Putamen (tissue), 1 donor: ENCODE measurements at regions not wholly inside any gene's neighbourhood (a gene's known extent, or its start where the extent isn't known, plus 50 kb on each side); places are given as distances from the start of the nearest gene placed in this dataset.

ENCODE experiments used
- DNase-seq: peaks from one replicate; pipeline ENCODE4 v3.0.0-alpha.2; 2016; ENCODE audit warnings: low spot score

DNA sequence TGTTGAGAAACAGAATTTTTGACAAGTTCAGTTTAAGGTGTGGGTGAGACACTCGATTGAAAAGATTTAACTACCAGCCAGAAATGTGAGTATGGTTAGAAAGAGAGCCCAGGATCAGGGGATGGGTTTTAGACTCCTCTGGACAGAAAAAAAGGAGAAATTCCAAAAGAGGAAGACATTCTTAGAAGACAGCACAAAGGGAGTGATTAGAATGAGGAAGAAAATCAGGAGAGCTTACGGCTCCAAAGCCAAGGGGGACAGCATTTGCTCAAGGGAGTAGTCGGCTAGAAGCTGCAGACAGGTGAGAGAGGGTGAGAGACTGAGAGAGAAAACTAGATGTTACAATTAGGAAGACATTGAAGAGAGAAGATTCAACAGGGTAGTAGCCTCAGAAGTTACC, 166.1 kb downstream of the ADAMTS15 start:
- no peak for DNase-seq

DNA sequence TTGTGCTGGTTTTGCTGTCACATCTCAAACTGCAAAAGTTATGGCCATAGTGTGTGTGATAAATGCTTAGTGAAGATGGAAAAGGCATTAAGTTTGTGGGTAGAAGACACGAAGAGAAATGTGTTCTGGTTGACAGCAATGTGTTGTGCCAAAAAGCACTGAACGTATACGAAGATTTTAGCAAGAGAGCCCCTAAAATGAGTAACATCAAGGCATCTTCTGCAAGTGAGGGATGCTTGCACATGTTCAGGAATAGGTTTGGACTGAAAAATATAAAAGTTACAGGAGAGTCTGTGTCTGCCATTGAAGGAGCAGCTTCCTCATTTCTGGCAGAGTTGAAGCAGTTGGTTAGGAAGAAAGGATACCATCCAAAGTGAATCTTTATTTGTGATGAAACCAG, 167.1 kb downstream of the ADAMTS15 start:
- DNase-seq: no peak

DNA sequence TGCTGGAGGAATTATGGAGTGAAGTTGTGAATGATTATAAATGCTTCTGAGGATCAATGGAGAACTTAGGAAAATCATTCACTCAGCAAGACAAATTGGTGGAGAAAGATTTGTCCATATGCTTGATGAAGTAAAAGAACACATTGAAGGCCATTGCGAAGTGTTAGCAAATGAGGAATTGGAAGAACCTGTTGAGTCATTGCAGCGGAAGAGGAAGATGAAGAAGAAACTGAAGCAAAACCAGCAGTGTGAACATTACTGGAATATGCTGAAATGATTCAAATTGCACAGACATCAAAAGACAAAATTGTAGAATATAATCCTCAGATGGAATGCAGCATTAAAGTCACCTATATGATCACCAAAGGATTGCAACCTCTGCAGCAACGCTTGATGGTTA, 168.1 kb downstream of the ADAMTS15 start:
- DNase-seq: no peak

- DNase-seq: no peak
Observed at GRCh38 chr11:130617001-130617400, 168.6 kb downstream of the ADAMTS15 start.

DNA sequence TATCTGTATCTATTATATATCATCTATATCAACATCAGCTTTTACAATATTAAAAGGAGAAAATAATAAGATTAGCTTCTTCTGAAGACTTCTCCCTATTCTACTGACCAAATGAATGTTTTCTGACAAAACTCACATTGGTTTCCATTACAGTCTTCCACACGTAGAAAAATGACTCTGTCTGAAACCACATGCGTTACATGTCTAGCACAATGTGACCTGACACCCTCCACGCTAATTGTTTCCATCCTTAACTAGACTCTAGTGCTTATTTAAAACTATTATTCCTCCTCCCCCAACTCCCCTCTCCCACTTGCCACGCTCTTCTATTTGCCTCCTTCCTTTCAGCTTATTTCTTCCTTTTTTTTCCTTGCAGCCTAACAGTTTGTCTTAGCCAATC, 172.1 kb downstream of the ADAMTS15 start:
- no peak for DNase-seq

DNA sequence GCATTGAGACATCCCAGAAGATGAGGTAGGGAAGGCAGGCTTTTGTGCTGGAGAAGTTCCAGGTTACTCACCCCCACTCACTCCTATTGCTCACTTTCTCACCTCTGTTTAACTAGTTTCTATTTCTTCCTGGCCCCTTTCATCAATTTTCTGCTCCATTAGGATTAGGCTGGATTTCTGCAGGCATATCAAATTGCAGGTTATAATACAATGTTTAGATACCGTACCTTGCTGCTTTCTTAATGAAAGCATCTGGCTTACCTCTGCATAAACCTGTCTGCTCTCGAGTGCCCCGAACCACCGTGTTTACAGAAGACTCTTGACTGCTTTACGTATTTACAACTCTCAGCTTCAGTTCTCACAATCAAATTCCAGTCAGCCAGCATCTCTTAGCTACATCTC, 173.7 kb downstream of the ADAMTS15 start:
- DNase-seq: no peak

DNA sequence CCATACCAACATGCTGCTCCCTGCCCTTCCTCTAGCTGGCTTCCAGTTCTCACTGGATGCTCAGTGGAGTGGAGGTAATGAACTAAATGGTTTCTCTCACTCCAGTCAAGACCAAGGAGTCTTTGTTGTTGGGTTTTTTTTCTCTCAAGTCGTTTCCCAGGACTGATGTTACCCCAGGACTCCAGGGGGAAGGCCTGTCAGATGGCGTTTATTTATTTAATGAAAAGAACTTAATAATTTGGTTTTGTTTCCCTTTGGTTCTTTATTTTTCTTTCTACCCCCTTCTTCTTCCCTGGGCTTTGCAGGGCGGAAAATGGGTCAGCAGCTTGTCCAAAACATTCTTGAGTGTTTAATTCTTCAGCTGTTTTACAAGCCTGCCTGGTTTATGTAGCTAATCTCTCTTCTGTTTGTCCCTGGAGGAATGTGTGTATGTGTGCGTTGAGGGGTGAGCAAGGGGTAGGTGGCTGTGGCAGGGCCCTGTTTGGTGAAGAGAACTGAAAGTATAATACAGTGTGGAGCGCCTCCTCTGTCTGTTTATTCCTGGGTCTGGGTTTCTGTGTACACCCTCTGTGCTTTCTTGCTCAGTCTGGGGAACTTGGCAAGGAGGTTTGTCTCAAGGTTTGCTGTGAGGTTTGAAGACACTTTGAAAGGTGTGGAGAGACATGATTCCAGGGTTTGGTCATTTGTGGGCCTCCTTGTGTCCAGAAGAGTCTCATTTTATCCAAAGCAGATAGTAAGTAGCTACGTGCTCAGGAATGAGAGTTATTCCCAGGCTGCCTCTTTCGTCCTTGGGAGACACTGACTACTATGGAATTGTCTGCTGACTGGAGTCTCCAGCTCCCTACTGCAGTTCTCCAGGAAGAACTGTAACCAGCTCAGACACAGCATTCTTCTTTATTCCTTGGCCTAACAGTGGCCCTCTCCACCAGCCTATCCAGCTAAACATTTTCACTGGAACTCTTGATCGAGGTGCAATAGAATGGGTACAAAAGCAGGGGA, 175.5 kb downstream of the ADAMTS15 start:
- no peak for DNase-seq

DNA sequence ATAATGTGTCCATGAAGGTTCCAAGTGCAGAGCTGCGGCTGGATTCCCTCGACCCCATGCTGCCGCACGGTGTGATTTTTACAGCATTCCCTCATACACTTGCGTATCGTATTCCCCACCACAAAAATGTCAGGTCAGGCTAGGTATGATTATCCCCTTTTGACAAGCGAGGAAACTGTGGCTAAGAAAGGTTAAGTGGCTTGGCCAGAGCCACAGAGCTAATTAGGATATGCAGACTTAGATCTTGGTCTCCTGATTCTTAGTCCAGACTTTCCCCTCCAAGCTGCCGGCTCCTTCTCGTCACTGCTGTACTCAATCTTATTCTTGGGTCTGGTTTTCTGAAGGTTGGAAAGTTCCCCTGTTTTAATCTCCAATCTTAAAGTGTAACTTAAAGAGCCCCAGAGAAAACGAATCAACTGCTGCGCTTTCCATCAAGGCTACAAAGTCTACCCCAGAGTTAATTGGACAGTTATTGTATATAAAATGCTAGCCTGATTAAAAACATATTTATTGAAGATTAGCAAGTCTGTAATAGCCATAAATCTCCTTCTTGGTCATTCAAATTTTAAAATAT, 176.6 kb downstream of the ADAMTS15 start:
- no peak for DNase-seq

DNA sequence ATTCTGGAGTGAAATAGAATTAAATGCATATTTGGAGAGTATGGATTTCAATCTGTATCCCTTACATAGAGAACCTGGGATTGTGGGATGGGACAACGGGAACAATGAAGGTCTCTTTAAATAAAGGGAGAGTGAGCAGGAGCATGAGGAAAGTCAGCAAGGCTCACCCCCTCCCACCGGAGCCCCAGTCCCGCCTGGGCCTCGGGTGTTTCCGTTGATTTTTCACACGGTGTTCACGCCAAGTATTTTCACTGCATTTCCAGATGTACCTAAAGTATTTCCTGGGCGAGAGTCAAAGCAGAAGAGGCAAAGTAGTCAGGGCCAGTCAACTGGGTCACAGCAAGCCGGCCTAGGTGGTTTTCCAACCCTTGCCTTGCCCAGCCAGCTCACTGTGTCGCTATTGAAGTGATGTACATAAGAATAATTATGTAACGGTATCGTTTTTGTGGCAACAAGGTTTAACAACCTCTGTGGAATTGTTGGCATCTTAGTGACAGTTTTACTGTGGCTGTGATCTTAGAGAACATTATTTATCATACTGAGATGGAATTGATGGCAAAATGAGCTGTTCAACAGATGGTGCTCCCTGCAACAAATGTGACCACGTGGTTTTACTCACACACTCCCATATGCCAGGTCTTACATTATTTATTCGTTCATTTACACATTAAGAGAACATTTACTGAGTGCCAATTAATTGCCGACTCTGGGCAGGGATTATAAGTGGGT, 177.3 kb downstream of the ADAMTS15 start:
- DNase-seq: no peak

- DNase-seq: no peak
Observed at GRCh38 chr11:130629039-130629438, 180.6 kb downstream of the ADAMTS15 start.

GRCh38 chr11:130631119-130631518, 182.7 kb downstream of the ADAMTS15 start:
- DNase-seq: no peak

DNA sequence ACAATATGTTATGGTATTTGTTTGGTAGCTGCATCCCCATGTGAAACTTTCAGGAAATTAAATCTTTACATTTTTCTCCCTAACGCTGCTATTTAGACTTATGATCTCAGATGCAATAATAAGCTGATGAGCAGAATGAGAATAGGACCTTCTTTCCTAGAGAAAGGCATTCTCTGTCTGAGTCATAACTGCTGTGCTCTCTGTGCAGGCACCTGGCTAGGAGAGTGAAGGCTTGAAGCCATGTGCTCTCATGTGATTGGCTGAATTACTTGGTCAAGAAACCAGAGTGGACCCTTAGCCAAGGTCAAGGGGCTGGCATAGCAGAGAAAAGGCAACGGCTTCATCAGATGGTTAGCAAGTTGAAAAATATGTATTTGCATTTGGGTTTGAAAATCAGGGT, 185.0 kb downstream of the ADAMTS15 start:
- DNase-seq: no peak

GRCh38 chr11:130634186-130634585, 185.7 kb downstream of the ADAMTS15 start:
- no peak for DNase-seq

- DNase-seq: no peak
Observed at GRCh38 chr11:130634961-130635473, 186.6 kb downstream of the ADAMTS15 start.

DNA sequence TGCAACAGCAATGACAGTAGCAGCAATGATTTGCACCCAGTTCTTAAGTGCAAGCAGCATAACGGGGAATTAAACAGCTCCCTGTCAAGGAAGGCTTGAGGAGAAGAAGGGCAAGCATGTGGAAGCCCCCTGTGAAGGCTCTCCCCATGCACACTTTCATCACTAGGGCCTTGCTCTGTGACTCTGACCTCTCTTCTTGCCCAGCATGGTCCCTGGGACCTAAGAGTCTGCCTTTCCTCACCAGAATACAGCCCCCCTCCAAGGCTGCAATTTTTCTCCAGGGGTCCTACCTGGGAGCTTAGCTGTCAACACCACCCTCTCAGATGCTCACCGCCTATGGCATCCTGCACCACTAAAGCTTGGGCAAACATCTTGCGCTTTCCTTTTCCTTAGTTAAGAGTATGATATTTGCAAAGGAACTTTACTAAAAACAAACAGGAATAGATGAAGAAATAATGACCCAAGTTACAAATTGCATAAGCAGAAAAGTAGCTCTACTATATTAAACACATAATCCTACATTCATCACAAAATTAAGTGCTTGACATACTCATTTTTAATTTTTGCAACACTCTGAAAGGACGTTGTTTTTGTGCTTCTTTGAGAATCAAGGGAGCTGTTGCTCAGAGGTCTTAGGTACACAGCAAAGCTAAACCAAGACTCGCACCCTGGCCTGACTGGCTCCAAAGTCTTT, 187.6 kb downstream of the ADAMTS15 start:
- DNase-seq: no peak

GRCh38 chr11:130636722-130637464, 188.4 kb downstream of the ADAMTS15 start:
- no peak for DNase-seq

DNA sequence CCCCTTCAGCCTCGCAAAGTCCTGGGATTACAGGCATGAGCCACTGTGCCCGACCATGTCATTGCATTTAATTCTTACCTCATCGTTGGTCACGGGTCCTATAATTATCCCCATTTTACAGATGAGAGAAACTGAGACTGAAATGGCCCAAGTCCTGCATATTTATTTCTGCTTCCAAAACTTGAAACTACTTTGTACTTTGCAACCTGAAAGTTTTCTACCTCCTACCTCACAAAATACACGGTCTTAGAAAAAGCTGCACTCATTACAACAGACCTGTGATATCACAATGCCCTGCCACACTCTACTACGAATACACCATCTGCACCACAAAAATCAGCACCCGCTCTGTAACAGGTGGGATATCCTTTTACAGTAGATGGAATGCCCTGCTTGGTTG, 189.1 kb downstream of the ADAMTS15 start:
- no peak for DNase-seq

GRCh38 chr11:130638033-130638432, 189.6 kb downstream of the ADAMTS15 start:
- DNase-seq: no peak

DNA sequence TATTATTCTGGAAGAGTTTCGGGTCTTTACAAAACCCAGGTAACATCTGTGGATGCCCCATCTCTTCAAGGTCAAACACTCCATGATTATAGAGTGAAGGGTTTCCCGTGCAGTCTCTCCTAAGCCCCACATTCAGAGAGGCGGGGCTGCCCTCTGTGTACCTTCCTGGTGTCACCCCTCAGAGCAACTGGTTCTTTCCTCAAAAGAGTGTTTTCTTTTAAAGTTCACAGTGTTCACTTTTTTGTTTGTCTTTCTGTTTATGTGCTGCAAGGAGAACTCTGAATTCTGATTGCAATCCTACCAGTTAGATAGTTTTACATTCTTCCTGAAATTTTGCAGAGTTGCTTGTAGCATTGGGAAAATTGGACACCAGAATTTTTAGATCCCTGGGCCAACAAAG, 190.2 kb downstream of the ADAMTS15 start:
- no peak for DNase-seq

DNA sequence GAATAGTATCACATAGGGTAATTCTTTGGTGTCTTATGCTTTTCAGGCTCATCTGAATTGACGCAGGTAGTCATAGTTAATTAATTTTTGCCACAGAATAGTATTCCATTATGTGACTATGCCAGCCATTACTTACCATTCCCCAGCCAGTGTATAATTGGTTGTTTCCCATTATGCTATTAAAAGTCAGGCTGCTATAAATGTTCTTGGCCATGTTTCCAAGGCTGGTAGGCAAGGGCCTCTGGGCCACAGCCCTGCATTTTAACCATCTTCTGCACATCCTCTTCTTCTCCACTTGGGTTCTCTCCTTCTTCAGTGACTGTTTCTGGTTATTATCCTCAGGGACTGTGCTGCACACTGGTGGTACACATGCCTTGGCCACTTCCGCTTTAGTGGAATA, 190.9 kb downstream of the ADAMTS15 start:
- DNase-seq: no peak

DNA sequence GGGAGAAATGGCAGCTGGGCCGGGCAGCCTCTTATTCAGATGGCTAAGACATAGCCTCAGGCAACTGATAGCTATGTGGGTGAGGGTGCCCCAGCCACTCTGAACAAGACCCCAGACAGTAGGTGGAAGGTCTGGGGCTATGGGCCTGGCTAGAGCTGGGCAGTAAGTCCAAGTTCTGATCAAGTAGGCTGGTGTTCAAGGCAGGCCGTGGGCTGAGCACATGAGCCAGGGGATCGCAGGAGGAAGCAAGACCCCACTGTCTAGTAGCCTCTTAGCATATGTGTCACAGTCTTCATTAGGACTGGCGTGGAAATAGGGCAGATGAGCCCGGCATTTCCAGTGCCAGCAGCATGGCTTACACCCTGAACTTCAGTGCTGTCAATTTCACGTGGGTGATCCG, 192.1 kb downstream of the ADAMTS15 start:
- no peak for DNase-seq
